Effector CD8-positive, alpha-beta T cell (primary cell): ENCODE measurements at regions not wholly inside any gene's neighbourhood (a gene's known extent, or its start where the extent isn't known, plus 50 kb on each side); places are given as distances from the start of the nearest gene placed in this dataset.

Experiments
- DNase-seq: peaks from one replicate; lab custom pipeline; 2025; lab: John Stamatoyannopoulos, UW

GRCh38 chr16:86150641-86151238, 251.8 kb downstream of the IRF8 start:
- no peak for DNase-seq

- no peak for DNase-seq
Observed at GRCh38 chr16:86151239-86151851, 252.4 kb downstream of the IRF8 start.

GRCh38 chr16:86156155-86156554, 257.2 kb downstream of the IRF8 start:
- no peak for DNase-seq

- no peak for DNase-seq
Observed at GRCh38 chr16:86157616-86158247, 258.8 kb downstream of the IRF8 start.

DNA sequence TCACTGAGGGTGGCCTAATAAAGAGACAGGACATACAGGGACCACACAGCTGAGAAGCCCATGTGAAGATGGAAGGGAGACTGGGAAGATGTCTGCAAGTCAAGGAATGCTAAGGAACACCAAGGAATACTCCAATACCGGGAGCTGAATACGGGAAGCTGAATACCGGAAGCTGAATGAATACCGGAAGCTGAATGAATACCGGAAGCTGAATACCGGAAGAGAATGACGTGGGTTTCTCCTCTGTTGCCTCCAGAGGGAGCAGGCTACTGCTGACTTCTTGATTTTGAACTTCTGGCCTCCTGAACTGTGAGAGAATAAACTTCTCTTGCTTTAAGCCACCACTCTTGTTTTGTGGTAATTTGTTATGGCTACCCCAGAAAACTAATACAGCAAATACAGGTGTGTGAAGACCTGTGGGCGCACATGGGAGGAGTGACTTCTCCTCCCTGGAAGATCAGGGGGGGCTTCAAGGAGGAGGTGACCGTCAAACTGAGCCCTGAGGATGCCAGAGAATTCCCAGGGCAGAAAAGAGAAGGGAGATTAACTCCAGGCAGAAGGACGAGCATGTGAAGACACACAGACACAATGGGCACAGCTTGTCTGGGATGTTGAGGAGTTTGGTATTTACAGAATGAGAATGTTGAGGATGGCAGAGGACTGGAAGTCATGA, 259.9 kb downstream of the IRF8 start:
- DNase-seq: no peak

- DNase-seq: no peak
Observed at GRCh38 chr16:86165479-86165878, 266.5 kb downstream of the IRF8 start.

- DNase-seq: no peak
Observed at GRCh38 chr16:86166414-86166813, 267.5 kb downstream of the IRF8 start.

- DNase-seq: no peak
Observed at GRCh38 chr16:86167061-86167460, 268.1 kb downstream of the IRF8 start.

GRCh38 chr16:86170720-86171119, 271.8 kb downstream of the IRF8 start:
- DNase-seq: no peak

DNA sequence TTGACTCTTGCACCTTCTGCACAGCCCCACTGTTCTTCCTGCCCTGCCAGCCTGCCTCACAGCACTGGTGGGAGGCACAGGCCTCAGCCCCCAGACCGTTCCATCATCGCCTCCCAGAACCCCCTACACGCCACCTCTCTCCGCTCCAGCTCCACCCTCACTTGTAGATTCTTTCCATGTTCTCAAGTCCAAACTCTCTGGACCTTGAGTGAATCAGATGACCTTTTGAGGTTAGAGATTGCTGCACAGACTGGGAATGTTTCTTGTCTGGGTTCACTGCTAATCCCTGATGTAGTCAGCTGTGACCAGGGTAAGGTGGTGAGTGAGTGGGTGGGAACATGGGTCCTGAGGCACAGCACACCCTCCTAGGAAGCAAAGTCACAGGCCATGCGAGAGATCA, 272.4 kb downstream of the IRF8 start:
- no peak for DNase-seq

GRCh38 chr16:86175816-86176215, 276.9 kb downstream of the IRF8 start:
- no peak for DNase-seq

DNA sequence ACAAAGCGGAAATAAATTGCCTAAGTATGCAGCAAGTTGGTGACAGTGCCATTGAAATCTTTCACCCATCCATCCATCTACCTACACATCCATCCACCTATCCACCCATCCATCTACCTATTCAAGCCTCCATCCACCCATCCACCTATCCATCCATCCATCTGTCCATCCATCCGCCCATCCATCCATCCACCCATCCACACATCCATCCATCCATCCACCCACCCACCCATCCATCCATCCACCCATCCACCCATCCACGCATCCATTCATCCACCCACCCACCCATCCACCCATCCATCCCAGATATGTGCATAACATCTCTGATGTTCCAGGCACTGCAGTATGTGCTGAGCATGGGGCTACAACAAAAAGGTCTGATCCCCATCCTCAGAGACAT, 277.5 kb downstream of the IRF8 start:
- DNase-seq: no peak

DNA sequence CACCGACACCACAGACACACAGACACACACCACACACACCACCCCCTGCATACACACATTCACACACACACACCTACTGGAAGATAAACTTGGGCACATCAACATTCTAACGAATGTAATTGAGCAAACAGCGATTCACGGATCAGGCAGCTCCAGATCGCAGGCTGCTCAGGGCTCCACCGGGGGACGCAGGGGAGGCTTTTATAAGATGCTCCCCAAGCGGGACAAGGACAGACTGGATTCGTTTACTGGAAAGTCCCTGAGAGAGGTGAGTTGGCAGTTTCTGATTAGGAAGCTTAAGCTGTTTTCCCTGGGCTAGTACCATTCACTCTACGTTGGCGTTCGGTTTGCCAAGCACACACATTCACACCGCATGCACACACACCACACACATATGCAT, 281.3 kb downstream of the IRF8 start:
- DNase-seq: no peak

- no peak for DNase-seq
Observed at GRCh38 chr16:86180780-86181179, 281.8 kb downstream of the IRF8 start.

- DNase-seq: no peak
Observed at GRCh38 chr16:86181526-86181925, 282.6 kb downstream of the IRF8 start.

DNA sequence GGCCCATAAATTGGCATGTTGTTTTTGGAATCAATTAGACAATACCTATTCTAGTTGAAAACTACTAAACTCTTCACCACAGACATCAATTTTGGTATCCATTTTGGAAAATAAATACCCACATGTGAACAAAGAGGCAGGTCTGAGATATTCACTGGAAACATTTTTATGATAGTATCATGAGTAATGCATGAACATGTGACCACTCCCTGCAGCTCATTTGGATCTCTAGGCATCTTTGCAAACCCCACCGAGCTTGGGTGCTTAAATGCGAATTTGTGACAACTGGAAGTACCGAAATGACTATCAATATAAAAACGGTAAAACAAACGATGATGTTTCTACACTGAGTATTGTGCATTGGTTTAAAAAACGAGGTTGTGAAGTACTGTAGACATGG, 285.2 kb downstream of the IRF8 start:
- no peak for DNase-seq

- no peak for DNase-seq
Observed at GRCh38 chr16:86185089-86185488, 286.1 kb downstream of the IRF8 start.

DNA sequence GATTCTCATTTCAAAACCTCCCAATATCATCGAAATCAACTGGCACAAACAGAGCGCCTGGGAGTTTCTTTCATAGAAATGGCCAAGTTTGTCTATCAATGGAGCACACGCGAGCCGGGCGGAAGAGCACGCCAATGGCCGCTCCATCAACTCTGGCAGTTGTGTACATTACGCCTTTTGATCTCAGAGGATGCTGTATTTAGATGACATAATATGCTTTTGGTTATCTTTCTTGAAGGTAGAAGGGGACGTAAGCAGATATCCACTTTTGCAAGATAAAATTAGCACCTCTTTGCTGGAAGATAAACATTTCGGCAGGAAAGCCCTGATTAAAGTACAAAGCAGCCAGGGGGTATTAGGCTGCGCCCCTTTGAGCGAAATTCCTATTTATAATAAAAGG, 287.4 kb downstream of the IRF8 start:
- no peak for DNase-seq

- DNase-seq: no peak
Observed at GRCh38 chr16:86189934-86190333, 291.0 kb downstream of the IRF8 start.

GRCh38 chr16:86191663-86192062, 292.7 kb downstream of the IRF8 start:
- DNase-seq: no peak

DNA sequence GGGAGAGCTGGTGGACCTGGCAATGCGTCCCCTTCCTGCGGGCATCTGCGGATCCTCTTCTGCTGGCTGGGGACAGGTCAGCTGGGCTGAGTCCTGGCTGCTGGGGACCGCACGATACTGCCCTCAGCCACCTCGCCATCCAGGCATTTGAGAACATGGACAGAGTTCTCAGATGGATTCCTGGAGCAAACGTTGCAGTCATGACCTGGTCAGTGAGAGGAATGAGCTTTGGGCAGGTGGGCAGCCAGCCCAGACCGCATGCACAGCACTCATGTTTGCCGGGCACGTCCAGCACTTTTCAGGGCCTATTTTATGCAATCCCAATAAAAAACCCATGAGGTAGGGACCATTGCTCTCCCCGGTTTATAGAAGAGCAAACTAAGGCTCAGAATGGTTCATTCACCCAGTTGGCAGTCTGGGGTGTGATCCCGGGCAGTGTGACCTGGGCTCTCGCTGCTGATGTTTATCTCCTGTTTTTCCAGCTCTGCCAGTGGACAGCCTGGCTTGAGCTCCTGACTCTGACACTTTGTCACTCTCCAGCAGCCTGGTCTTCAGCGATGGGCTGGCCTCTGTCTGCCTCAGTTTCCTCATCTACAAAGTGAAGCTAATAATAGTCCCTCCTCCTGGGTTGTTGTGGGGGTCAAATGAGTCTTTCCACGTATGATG, 294.7 kb downstream of the IRF8 start:
- DNase-seq: no peak

GRCh38 chr16:86195863-86196630, 297.1 kb downstream of the IRF8 start:
- no peak for DNase-seq
